H9 (cell line): ENCODE measurements at regions not wholly inside any gene's neighbourhood (a gene's known extent, or its start where the extent isn't known, plus 50 kb on each side); places are given as distances from the start of the nearest gene placed in this dataset.

ENCODE experiments used
- DNase-seq: peaks from one replicate; pipeline ENCODE4 v3.0.0-alpha.2; 2017
- H2AFZ ChIP-seq: one replicate; pipeline ENCODE4 v1.6.1; 2013; ENCODE audit warnings: mild to moderate bottlenecking, low read length, control low read depth, moderate library complexity
- H2AK5ac ChIP-seq: 2 replicates; pipeline ENCODE4 v1.6.1; 2013; ENCODE audit warnings: low read length, control low read depth, mixed read lengths; ENCODE audit not compliant: insufficient read length
- H2BK120ac ChIP-seq: one replicate; pipeline ENCODE4 v1.6.1; 2013; ENCODE audit warnings: low read depth, mild to moderate bottlenecking, low read length, control low read depth, inconsistent platforms; ENCODE audit not compliant: poor library complexity, severe bottlenecking
- H2BK12ac ChIP-seq: 2 replicates; pipeline ENCODE4 v1.6.1; 2013; ENCODE audit warnings: low read length, control low read depth, mixed read lengths, low read depth; ENCODE audit not compliant: insufficient read length
- H2BK15ac ChIP-seq: 2 replicates; pipeline ENCODE4 v1.6.1; 2013; ENCODE audit warnings: low read depth, low read length, control low read depth
- H2BK20ac ChIP-seq: one replicate; pipeline ENCODE4 v1.6.1; 2013; ENCODE audit warnings: low read depth, mild to moderate bottlenecking, low read length, control low read depth, inconsistent platforms; ENCODE audit not compliant: poor library complexity, severe bottlenecking
- H2BK5ac ChIP-seq: 2 replicates; pipeline ENCODE4 v1.6.1; 2013; ENCODE audit warnings: low read length, control low read depth, mixed read lengths; ENCODE audit not compliant: insufficient read length
- H3K14ac ChIP-seq: 2 replicates; pipeline ENCODE4 v1.6.1; 2013; ENCODE audit warnings: low read length, control low read depth; ENCODE audit not compliant: insufficient read depth
- H3K18ac ChIP-seq: 2 replicates; pipeline ENCODE4 v1.6.1; 2013; ENCODE audit warnings: low read depth, mild to moderate bottlenecking, mixed read lengths, low read length, control low read depth; ENCODE audit not compliant: insufficient read length
- H3K23ac ChIP-seq: 2 replicates; pipeline ENCODE4 v1.6.1; 2013; ENCODE audit warnings: low read length, control low read depth, mixed read lengths, low read depth; ENCODE audit not compliant: insufficient read length
- H3K23me2 ChIP-seq: 2 replicates; pipeline ENCODE4 v1.6.1; 2013; ENCODE audit warnings: low read depth, mild to moderate bottlenecking, mixed read lengths, low read length, control low read depth; ENCODE audit not compliant: insufficient read length, poor library complexity, severe bottlenecking
- H3K27ac ChIP-seq: 2 replicates; pipeline ENCODE4 v1.5.1; 2013; ENCODE audit warnings: low read length, control low read depth, mixed read lengths, low read depth; ENCODE audit not compliant: insufficient read length
- H3K27me3 ChIP-seq: 2 replicates; pipeline ENCODE4 v1.6.1; 2013; ENCODE audit warnings: low read length, control low read depth, inconsistent platforms; ENCODE audit not compliant: insufficient read depth
- H3K4ac ChIP-seq: 2 replicates; pipeline ENCODE4 v1.6.1; 2013; ENCODE audit warnings: low read depth, mild to moderate bottlenecking, control low read depth, inconsistent platforms, low read length, moderate library complexity
- H3K4me1 ChIP-seq: 2 replicates; pipeline ENCODE4 v1.6.1; 2013; ENCODE audit warnings: low read length, control low read depth, inconsistent platforms; ENCODE audit not compliant: insufficient read depth
- H3K4me2 ChIP-seq: 2 replicates; pipeline ENCODE4 v1.6.1; 2013; ENCODE audit warnings: low read length, control low read depth, mixed read lengths; ENCODE audit not compliant: insufficient read length, insufficient read depth
- H3K56ac ChIP-seq: 2 replicates; pipeline ENCODE4 v1.6.1; 2013; ENCODE audit warnings: low read depth, mild to moderate bottlenecking, mixed read lengths, low read length, control low read depth; ENCODE audit not compliant: insufficient read length
- H3K79me1 ChIP-seq: 2 replicates; pipeline ENCODE4 v1.6.1; 2013; ENCODE audit warnings: low read depth, mild to moderate bottlenecking, moderate library complexity, low read length, control low read depth, inconsistent platforms; ENCODE audit not compliant: insufficient read depth, poor library complexity, severe bottlenecking
- H3K79me2 ChIP-seq: 2 replicates; pipeline ENCODE4 v1.6.1; 2013; ENCODE audit warnings: low read length, control low read depth, inconsistent platforms; ENCODE audit not compliant: insufficient read depth
- H3K9ac ChIP-seq: 2 replicates; pipeline ENCODE4 v1.6.1; 2013; ENCODE audit warnings: low read length, control low read depth, mixed read lengths; ENCODE audit not compliant: insufficient read length; ENCODE audit errors: extremely low read depth
- H3K9me3 ChIP-seq: one replicate; pipeline ENCODE4 v1.6.1; 2013; ENCODE audit warnings: low read depth, low read length, inconsistent platforms; ENCODE audit not compliant: control insufficient read depth
- H3T11ph ChIP-seq: one replicate; pipeline ENCODE4 v1.6.1; 2013; ENCODE audit warnings: mild to moderate bottlenecking, low read length, control low read depth, inconsistent platforms
- H4K20me1 ChIP-seq: one replicate; pipeline ENCODE4 v1.6.1; 2013; ENCODE audit not compliant: control insufficient read depth, insufficient read length, insufficient read depth
- H4K5ac ChIP-seq: 2 replicates; pipeline ENCODE4 v1.6.1; 2013; ENCODE audit warnings: low read depth, mild to moderate bottlenecking, mixed read lengths, low read length, control low read depth; ENCODE audit not compliant: insufficient read length
- H4K8ac ChIP-seq: replicated peaks from 2 replicates; pipeline ENCODE4 v1.6.1; 2013; ENCODE audit warnings: low read length, control low read depth, mixed read lengths, low read depth; ENCODE audit not compliant: insufficient read length
- H4K91ac ChIP-seq: 2 replicates; pipeline ENCODE4 v1.6.1; 2013; ENCODE audit warnings: low read depth, mild to moderate bottlenecking, moderate library complexity, mixed read lengths, low read length, control low read depth; ENCODE audit not compliant: insufficient read length
- H3K27ac Mint-ChIP-seq, 3 experiments: 2 replicates in 2 of 3; 3 replicates in 1 of 3; pipeline ENCODE4 v1.8.0; 2020 to 2021; ENCODE audit warnings: mixed read lengths in 3 of 3, mild to moderate bottlenecking in 1 of 3, moderate library complexity in 1 of 3
- H3K27me3 Mint-ChIP-seq: 2 replicates; pipeline ENCODE4 v1.8.0; 2021; ENCODE audit warnings: low read depth, mild to moderate bottlenecking, moderate library complexity, mixed read lengths
- H3K36me3 Mint-ChIP-seq, 3 experiments: 2 replicates in 2 of 3; 3 replicates in 1 of 3; pipeline ENCODE4 v1.8.0; 2020 to 2021; ENCODE audit warnings: low read depth in 3 of 3, mixed read lengths in 3 of 3; ENCODE audit not compliant: insufficient read depth in 1 of 3
- H3K4me1 Mint-ChIP-seq, 2 experiments: 2 replicates each; pipeline ENCODE4 v1.8.0; 2020; ENCODE audit warnings: mixed read lengths in 2 of 2
- H3K4me3 Mint-ChIP-seq, 2 experiments: 2 replicates in 1 of 2; 3 replicates in 1 of 2; pipeline ENCODE4 v1.8.0; 2020 to 2021; ENCODE audit warnings: mild to moderate bottlenecking in 2 of 2, mixed read lengths in 2 of 2, moderate library complexity in 1 of 2
- H3K9me3 Mint-ChIP-seq, 2 experiments: 2 replicates in 1 of 2; 3 replicates in 1 of 2; pipeline ENCODE4 v1.8.0; 2020; ENCODE audit warnings: mild to moderate bottlenecking in 2 of 2, mixed read lengths in 2 of 2, moderate library complexity in 1 of 2
- CTCF ChIP-seq: fragments of 200-600 bp; sonication (generic); conservative IDR thresholded peaks from 3 replicates; pipeline ENCODE4 v1.8.0; 2021; ENCODE audit warnings: antibody characterized with exemption, mild to moderate bottlenecking
- WGBS: extraction: QIAGEN DNeasy Blood & Tissue Kit; methylation state at CpG from one replicate; pipeline ENCODE4 v1.1.7; 2013; ENCODE audit warnings: missing lambda C conversion rate, low lambda C conversion rate, mixed read lengths; ENCODE audit not compliant: insufficient read length; ENCODE audit errors: extremely low coverage; 5-methylcytosine and 5-hydroxymethylcytosine counted together

DNA sequence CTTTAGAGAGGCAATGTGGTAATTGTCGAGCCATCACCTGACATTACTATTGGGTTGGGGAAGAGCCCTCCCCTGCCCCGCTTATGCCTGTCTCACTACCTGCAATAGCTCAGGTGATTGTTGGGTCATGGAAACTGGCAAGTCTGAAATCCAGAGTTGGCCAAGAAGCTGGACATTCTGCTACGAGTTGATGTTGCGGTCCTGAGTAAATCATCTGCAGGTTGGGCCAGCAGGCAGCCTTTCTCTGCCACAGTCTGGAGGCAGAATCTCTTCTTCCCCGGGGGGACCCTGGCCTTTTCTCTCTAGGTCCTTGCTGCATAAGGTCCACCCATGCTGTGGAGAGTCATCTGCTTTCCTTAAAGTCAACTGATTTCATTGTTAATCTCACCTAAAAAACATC, 142.4 kb downstream of the THBS2 start:
- Histone ChIP-seq H3K4me2 (no peak overlapping the region), H2BK12ac (no peak overlapping the region), H2AK5ac (no peak overlapping the region), H2BK20ac (no peak overlapping the region), H3K4me1 (no peaks in the 10 kb centered on the region), H4K8ac (no peak overlapping the region), H3K18ac (no peak overlapping the region), H3K9me3 (no peaks in the 10 kb centered on the region), H3K9ac (no peak overlapping the region), H3K14ac (no peak overlapping the region), H2BK5ac (no peak overlapping the region), H3K23me2 (no peaks in the 10 kb centered on the region), H3K27me3 (no peaks in the 10 kb centered on the region), H3K79me1 (no peaks in the 10 kb centered on the region), H3K4ac (no peak overlapping the region), H2BK120ac (no peak overlapping the region), H3T11ph (no peak overlapping the region), H4K20me1 (no peaks in the 10 kb centered on the region), H3K23ac (no peak overlapping the region), H3K79me2 (no peaks in the 10 kb centered on the region), H4K91ac (no peak overlapping the region), H3K27ac (no peak overlapping the region), H3K56ac (no peak overlapping the region), H4K5ac (no peak overlapping the region), H2BK15ac (no peak overlapping the region), H2AFZ (no peak overlapping the region)
- peaks cover 12 to 26% (median 13%) of the 10 kb centered on the region in 3 experiments for H3K36me3 Mint-ChIP-seq
- WGBS = no CpG with 5 or more reads among the region's 5 CpGs
- H3K9me3 Mint-ChIP-seq = peaks cover 26 to 27% of the 10 kb centered on the region in 2 experiments
- no peak overlapping the region for H3K4me3 Mint-ChIP-seq
- H3K27ac Mint-ChIP-seq = no peak overlapping the region
- peaks cover 9% of the 10 kb centered on the region for H3K27me3 Mint-ChIP-seq
- no peak for DNase-seq
- H3K4me1 Mint-ChIP-seq = peaks cover 21 to 34% of the 10 kb centered on the region in 2 experiments
- no peak for TF ChIP-seq CTCF
